HG02943 (cell line): ENCODE measurements at regions not wholly inside any gene's neighbourhood (a gene's known extent, or its start where the extent isn't known, plus 50 kb on each side); places are given as distances from the start of the nearest gene placed in this dataset.

ENCODE experiments used
- ATAC-seq: cut with Tn5 transposase; IDR thresholded peaks from one replicate; pipeline ENCODE4 v1.9.1; 2021; ENCODE audit warnings: mild to moderate bottlenecking, low read depth, moderate library complexity; ENCODE audit not compliant: unreplicated experiment

DNA sequence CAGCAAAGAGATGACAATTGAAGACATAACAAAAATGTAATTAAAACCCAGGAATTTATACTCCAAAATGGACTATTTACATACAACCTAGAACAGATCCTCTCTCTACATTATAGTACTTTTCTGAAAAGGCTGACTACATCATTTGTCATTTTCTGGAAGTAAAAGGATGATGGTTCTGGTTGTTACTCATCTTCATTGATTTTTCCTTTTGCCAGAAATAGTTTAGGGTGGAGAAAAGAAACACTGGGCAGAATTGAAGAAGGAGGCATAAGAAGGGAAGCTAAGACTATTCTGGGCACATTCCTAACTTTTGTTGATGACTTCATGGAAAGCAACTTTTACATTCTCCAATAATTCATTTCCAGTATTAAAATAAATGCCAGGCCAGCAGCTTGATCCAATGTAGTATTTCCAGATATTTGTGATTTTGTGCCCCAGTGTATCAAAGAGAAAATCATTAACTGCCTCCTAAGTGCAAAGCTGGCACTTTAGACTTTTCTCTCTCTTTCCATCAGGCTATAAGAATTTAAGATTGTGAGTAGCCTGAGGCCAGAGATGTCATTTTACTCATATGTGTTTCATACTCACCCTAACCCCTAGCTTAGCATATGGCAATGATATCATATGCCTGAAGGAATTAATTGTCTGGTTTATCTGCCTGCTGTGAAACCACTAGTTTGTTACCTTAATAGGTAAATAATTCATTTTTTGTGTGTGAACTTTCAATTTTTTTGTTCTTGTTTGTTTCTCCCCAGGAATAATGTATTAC lies 369.5 kb upstream of the LYPLAL1 start:
- ATAC-seq = no peak

- ATAC-seq = no peak
These were observed 364.6 kb upstream of the LYPLAL1 start for GRCh38 chr1:218809061-218809460.

DNA sequence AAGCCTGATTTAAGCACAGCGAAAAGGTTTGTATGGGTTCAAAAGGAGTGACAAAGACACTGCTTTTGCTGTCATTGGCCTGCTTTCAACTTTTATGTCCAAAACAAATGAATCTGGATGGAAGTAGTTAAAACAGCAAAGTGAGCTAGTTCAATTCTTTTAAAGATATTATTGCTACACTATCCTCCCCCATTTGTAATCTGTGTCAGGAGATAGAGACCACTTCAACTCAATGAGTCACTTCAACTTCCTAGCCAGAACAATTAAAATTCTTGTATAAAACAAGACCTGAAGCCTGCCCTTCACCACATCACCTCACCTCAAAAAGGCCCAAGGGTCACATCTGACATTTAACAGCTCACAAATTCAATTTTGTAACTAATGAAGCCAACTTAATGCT lies 364.1 kb upstream of the LYPLAL1 start:
- no peak for ATAC-seq

- ATAC-seq = no peak
These were observed 363.4 kb upstream of the LYPLAL1 start for GRCh38 chr1:218810306-218810705.

DNA sequence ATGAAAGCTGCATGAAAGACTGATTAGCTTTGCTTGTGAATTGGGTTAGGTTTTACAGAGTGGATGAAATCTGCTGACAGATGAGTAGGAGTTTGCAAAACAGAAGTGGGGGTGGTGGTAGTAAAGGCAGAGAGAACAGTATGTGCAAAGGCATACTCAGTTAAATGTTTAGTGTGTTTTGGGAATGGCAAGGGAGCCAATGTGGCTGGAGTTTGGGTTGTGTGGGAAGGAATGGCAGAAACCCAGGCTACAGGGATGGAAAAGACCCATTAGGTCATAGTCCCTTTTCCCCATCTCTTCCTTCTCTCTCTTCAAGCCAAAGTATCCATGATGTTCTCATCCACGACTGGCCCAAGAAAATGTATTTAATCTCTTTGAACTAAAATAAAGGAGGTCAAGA lies 362.2 kb upstream of the LYPLAL1 start:
- no peak for ATAC-seq

DNA sequence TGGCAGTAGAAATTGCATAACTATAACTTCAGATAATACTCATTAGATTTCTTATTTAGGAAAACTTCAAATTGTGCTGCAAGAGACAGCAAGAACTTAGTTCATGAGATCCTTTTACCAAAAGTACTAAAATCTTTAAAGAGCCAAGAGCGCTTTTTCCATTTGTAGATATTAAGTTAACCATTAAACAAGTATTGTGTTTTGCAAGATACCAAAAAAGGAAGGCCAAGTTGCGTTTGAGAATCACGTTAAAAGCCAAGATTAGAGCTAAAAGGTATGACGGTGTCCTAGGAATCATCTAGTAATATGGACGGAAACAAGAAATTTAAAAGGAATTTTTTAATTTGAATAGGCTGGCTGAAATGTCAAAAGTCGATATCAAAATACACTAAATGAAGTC lies 361.3 kb upstream of the LYPLAL1 start:
- ATAC-seq = no peak

DNA sequence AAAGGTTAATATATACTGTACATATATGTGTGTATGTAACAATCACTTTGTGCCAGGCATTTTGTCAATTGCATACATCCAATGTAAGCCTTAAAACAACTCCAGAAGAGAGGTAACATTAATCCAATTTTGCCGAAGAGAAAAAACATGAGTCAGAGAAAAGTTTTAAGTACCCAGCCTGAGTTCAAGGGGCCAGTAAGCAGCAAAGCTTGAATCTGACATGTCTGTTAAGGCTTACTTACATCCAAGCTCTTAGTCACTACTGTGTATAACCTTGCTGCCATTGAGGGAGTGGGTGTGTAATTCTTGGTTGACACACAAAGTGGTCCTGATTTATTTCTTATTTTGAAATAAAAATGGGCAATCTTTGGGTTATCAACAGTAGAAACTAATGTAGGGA lies 360.4 kb upstream of the LYPLAL1 start:
- no peak for ATAC-seq

GRCh38 chr1:218815076-218815475 lies 358.6 kb upstream of the LYPLAL1 start:
- ATAC-seq = no peak

- no peak for ATAC-seq
These were observed 356.6 kb upstream of the LYPLAL1 start for GRCh38 chr1:218817071-218817470.

- no peak for ATAC-seq
These were observed 355.8 kb upstream of the LYPLAL1 start for GRCh38 chr1:218817691-218818465.

GRCh38 chr1:218823291-218823900 lies 350.3 kb upstream of the LYPLAL1 start:
- ATAC-seq = peak; percentile 89

- ATAC-seq = no peak
These were observed 346.2 kb upstream of the LYPLAL1 start for GRCh38 chr1:218827486-218827885.

DNA sequence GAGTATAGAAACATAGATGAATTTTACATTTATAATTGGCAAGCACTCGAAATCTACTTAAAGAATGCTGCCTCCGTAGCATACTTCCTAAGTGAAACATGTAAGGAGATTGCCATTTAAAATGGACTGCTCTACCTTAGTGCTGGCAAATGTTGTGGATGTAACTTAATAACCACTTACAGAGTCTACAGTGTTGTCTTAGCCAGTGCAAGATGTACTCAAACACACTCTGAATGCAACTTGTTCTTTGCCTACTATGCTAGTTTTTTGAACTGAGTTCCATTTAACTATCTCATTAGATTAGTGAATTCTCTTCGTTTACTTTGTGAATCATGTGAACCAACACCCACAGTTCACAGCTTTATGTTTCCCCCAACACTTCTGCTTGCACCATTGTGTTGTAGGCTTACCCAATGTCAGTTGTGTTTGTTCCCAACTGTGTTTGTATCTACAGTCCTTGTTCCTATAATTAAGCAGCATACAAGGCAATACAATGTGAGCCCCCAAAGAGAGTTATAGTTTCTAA lies 345.5 kb upstream of the LYPLAL1 start:
- ATAC-seq = no peak

GRCh38 chr1:218829097-218829496 lies 344.6 kb upstream of the LYPLAL1 start:
- no peak for ATAC-seq

DNA sequence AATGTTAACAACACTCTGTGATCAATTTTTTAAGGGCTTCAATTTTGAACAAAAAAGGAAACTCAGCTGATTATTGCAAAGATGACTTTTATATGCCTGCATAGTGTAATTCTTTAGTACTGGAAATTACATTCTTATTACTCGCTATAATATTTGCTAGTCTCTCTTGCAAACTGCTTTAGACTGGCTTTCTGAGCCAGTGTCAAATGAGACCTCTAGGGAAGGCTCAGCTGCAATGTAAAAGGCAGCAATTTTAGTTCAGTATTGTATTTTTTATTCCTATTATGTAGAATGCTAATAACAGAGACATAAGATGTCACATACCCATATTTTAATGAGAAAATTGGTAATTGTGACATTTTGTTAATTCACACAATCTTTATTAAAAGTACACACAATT lies 338.1 kb upstream of the LYPLAL1 start:
- no peak for ATAC-seq

DNA sequence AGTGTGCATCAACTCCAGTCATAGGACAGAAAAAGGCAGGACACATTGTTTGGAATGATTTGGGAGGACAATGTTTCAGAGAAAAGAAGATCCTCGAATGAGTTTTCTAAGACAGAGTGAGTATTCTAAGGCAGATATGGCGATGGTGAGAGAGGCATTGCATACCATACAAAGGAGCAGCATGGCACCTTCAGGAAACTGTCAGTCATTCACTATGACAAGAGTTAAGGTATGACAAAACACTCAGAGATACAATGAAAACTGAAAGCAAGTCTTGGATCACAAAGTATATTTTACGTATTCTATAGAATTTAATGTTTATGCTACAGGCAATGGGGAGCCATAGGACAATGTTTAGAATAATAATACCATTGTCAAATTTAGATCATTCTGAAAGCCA lies 337.4 kb upstream of the LYPLAL1 start:
- no peak for ATAC-seq

GRCh38 chr1:218837051-218837450 lies 336.6 kb upstream of the LYPLAL1 start:
- no peak for ATAC-seq

DNA sequence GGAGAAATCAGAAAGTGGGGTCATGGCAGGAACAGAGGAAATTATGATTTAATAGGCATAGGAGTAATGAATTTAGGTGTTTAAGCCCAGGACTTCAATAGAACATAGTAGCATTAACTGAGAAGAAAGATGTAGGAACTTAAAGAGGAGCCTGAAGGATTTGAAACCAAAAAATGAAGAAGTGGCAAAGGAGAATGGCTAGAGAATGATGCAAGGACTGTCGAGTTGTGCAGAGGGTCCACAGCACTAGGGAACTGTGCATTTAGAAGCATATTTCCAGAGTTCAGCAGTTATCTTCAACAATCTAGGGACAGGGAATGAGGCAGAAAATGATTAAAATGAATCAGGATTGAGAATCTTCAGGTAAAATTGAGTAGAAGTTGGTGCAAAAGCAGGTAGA lies 328.1 kb upstream of the LYPLAL1 start:
- ATAC-seq = no peak

DNA sequence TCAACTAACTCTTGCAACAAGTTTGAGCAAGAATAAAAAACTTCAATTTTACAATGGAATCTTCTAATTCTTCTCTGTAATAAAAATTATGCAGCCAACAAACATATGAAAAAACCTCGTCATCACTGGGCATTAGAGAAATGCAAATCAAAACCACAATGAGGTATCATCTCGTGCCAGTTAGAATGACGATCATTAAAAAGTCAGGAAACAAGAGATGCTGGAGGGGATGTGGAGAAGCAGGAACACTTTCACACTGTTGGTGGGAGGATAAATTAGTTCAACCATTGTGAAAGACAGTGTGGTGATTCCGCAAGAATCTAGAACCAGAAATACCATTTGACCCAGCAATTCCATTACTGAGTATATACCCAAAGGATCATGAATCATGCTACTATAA lies 327.5 kb upstream of the LYPLAL1 start:
- ATAC-seq = no peak

DNA sequence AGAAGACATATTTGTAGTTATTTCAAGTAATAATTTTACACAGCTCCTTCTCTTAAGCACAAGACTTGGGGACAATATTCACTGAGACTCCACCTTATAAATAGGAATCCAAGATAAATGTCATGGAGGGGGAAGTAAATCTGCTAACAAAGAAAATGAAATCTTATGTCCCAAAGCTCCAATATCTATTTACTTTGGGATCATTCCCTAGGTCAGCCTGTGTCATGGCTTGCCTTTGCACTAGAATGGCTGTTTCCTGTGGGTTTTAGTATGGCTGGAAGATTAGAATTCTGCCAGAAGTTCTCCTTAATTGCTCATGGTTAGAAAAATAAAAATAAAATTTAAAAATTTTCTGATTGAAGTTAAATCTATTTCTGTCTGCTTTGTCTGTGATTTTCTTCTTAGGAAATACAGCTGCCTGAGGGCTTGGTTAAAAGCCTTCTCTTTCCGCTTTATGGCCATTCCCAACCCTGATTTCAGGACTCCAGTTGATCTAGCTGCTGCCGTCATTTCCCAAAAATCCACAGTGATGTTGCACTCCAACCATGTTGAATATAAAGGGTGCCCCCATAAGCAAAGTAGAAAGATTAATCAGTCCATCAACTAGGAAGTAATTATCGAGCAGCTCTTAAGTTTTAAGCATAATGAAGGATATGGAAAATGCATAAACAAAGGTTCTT lies 326.4 kb upstream of the LYPLAL1 start:
- ATAC-seq = no peak

GRCh38 chr1:218848009-218848408 lies 325.7 kb upstream of the LYPLAL1 start:
- no peak for ATAC-seq
